HFFc6 (cell line): ENCODE measurements at regions not wholly inside any gene's neighbourhood (a gene's known extent, or its start where the extent isn't known, plus 50 kb on each side); places are given as distances from the start of the nearest gene placed in this dataset.

Experiments
- DNase-seq: peaks from one replicate; pipeline ENCODE4 v3.0.0-alpha.2; 2018
- H3K27ac Mint-ChIP-seq: 2 replicates; pipeline ENCODE4 v1.8.0; 2020; ENCODE audit warnings: mild to moderate bottlenecking, mixed read lengths
- H3K27me3 Mint-ChIP-seq: 2 replicates; pipeline ENCODE4 v1.8.0; 2021; ENCODE audit warnings: mild to moderate bottlenecking, moderate library complexity, mixed read lengths; ENCODE audit not compliant: insufficient read depth
- H3K36me3 Mint-ChIP-seq: 2 replicates; pipeline ENCODE4 v1.8.0; 2021; ENCODE audit warnings: low read depth, mixed read lengths
- H3K4me1 Mint-ChIP-seq: 2 replicates; pipeline ENCODE4 v1.8.0; 2020; ENCODE audit warnings: low read depth, mixed read lengths
- H3K4me3 Mint-ChIP-seq: 2 replicates; pipeline ENCODE4 v1.8.0; 2020; ENCODE audit warnings: mild to moderate bottlenecking, moderate library complexity, mixed read lengths
- H3K9me3 Mint-ChIP-seq: 2 replicates; pipeline ENCODE4 v1.8.0; 2020; ENCODE audit warnings: mild to moderate bottlenecking, mixed read lengths
- CTCF ChIP-seq: fragments of 200-600 bp; sonication (generic); IDR thresholded peaks from 2 replicates; pipeline ENCODE4 v1.5.0; 2021; ENCODE audit warnings: antibody characterized with exemption, mild to moderate bottlenecking

GRCh38 chr18:77996737-77997136 lies 747.1 kb downstream of the GALR1 start:
- H3K4me1 Mint-ChIP-seq = no peaks in the 10 kb centered on the region
- no peak for TF ChIP-seq CTCF
- DNase-seq = no peak
- H3K9me3 Mint-ChIP-seq = peaks cover 55% of the 10 kb centered on the region
- H3K4me3 Mint-ChIP-seq = no peak overlapping the region
- H3K27ac Mint-ChIP-seq = no peak overlapping the region
- peaks cover 10% of the 10 kb centered on the region; the same call in 1 of the 2 replicates for H3K36me3 Mint-ChIP-seq
- no peaks in the 10 kb centered on the region; the same call in 1 of the 2 replicates for H3K27me3 Mint-ChIP-seq

- no peak for DNase-seq
- Mint-ChIP-seq H3K4me1 (no peaks in the 10 kb centered on the region), H3K36me3 (no peaks in the 10 kb centered on the region), H3K9me3 (peaks cover 53% of the 10 kb centered on the region), H3K27ac (no peak overlapping the region), H3K4me3 (no peak overlapping the region), H3K27me3 (no peaks in the 10 kb centered on the region)
- no peak for TF ChIP-seq CTCF
Measured at GRCh38 chr18:78001811-78002210, 752.2 kb downstream of the GALR1 start.

- peaks cover 65% of the 10 kb centered on the region for H3K9me3 Mint-ChIP-seq
- no peak for TF ChIP-seq CTCF
- no peaks in the 10 kb centered on the region for H3K27me3 Mint-ChIP-seq
- no peak overlapping the region for H3K4me3 Mint-ChIP-seq
- no peaks in the 10 kb centered on the region for H3K4me1 Mint-ChIP-seq
- no peak overlapping the region for H3K27ac Mint-ChIP-seq
- DNase-seq = no peak
- H3K36me3 Mint-ChIP-seq = peaks cover 13% of the 10 kb centered on the region
Measured at GRCh38 chr18:78006006-78006773, 756.5 kb downstream of the GALR1 start.

GRCh38 chr18:78006774-78007260 lies 757.2 kb downstream of the GALR1 start:
- H3K4me3 Mint-ChIP-seq = no peak overlapping the region

GRCh38 chr18:78010363-78010762 lies 760.7 kb downstream of the GALR1 start:
- no peak overlapping the region for H3K27ac Mint-ChIP-seq
- H3K36me3 Mint-ChIP-seq = peaks cover 13% of the 10 kb centered on the region
- no peak for TF ChIP-seq CTCF
- H3K9me3 Mint-ChIP-seq = peaks cover 70% of the 10 kb centered on the region
- H3K27me3 Mint-ChIP-seq = no peaks in the 10 kb centered on the region
- no peaks in the 10 kb centered on the region for H3K4me1 Mint-ChIP-seq
- no peak for DNase-seq
- no peak overlapping the region for H3K4me3 Mint-ChIP-seq

More at GRCh38 chr18:78006774-78007260, 757.2 kb downstream of the GALR1 start:
- no peak overlapping the region for H3K27ac Mint-ChIP-seq
- no peaks in the 10 kb centered on the region for H3K4me1 Mint-ChIP-seq
- no peak for DNase-seq
- H3K36me3 Mint-ChIP-seq = peaks cover 13% of the 10 kb centered on the region
- H3K9me3 Mint-ChIP-seq = peaks cover 63% of the 10 kb centered on the region
- no peaks in the 10 kb centered on the region for H3K27me3 Mint-ChIP-seq
- no peak for TF ChIP-seq CTCF
